ENCODE measurements at regions not wholly inside any gene's neighbourhood (a gene's known extent, or its start where the extent isn't known, plus 50 kb on each side); places are given as distances from the start of the nearest gene placed in this dataset.
"Not testable (repeated sequence)": the region's sequence is repeated elsewhere in the genome, so short reads cannot be mapped to it uniquely, and the experiment has no call there.

DNA sequence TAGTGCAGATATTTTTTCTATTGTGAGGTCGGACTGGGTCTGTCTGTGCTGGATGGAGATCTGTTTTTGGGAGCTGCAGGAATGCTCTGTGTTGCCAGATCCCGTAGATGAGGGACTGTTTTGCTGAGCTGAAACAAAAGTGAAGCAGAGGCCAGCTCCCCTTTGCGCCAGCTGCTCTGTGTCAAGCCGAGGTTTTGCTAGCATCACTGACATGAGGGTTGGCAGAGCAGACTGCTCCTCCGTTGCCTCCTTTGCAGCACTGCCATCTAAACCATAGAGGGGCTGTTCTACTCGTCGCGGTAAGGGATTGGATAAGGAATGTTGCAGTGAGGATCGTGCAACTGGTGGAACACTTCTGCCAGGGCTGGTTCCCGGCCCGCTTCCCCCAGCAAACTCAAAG lies 215.9 kb upstream of the CCL2 start:
- 81% methylated on average over 11 of the region's 11 CpGs for WGBS
- not testable (repeated sequence) for H3K9me3 ChIP-seq (ENCODE audit: control insufficient read depth in 4 of 4, low read length in 3 of 4); H3K4me1 ChIP-seq (ENCODE audit: control insufficient read depth in 4 of 4, insufficient read depth in 4 of 4, low read length in 3 of 4); DNase-seq (ENCODE audit: low spot score); H3K4me3 ChIP-seq (ENCODE audit: low read depth in 1 of 3, low read length in 3 of 3); H3K36me3 ChIP-seq (ENCODE audit: control insufficient read depth in 4 of 4, insufficient read depth in 3 of 4, low read depth in 1 of 4, low read length in 3 of 4); H3K27ac ChIP-seq (ENCODE audit: low read depth in 1 of 2, low read length in 2 of 2); H3K27me3 ChIP-seq (ENCODE audit: control insufficient read depth in 4 of 4, insufficient read depth in 4 of 4, low read length in 3 of 4); H3K9ac ChIP-seq (ENCODE audit: low read depth in 1 of 2, low read length in 2 of 2)

DNA sequence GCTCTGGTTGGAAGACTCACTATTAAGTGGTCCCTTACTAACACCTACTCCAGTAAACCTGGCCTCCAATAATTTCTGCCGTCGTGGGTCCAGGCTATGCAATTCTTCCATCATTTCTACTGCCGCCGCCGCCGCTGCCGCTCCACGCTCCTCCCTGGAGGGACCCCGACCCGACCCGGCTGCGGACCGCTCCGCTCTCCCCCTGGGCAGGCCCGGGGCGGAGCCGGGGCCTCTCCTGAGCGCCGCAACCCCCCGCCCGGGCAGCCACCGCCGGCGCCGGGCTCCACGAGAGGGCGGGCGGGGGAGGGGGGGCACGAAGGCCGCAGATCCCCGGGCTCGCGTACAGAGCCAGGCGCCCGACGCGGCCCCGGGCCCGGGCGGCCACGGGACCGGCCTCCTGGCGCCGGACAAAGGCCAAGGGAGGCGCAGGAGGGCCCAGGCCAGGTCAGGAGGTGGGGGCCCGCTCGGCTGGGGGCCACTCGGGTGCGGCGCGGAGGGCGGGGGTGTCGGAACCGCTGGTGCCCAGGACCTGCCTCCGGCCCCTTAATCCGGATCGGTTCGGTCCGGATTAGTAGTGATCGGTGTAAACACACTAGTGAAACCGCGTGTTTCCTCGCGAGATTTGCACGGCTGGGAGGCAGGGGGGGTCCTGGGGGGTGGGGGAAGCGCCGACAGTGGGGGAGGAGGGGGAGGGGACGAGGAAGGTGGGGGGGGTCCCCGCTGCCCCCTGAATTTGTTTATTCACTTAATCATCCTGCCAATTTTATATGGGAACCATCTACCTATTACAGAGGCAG lies 215.1 kb upstream of the CCL2 start:
- H3K9me3 ChIP-seq (ENCODE audit: control insufficient read depth in 4 of 4, low read length in 3 of 4); H3K4me3 ChIP-seq (ENCODE audit: low read depth in 1 of 3, low read length in 3 of 3); H3K27ac ChIP-seq (ENCODE audit: low read depth in 1 of 2, low read length in 2 of 2); H3K36me3 ChIP-seq (ENCODE audit: control insufficient read depth in 4 of 4, insufficient read depth in 3 of 4, low read depth in 1 of 4, low read length in 3 of 4); H3K4me1 ChIP-seq (ENCODE audit: control insufficient read depth in 4 of 4, insufficient read depth in 4 of 4, low read length in 3 of 4); H3K27me3 ChIP-seq (ENCODE audit: control insufficient read depth in 4 of 4, insufficient read depth in 4 of 4, low read length in 3 of 4); DNase-seq (ENCODE audit: low spot score); H3K9ac ChIP-seq (ENCODE audit: low read depth in 1 of 2, low read length in 2 of 2): not testable (repeated sequence)
- 48% methylated on average over 49 of the region's 69 CpGs for WGBS

GRCh38 chr17:34045990-34046389 lies 209.1 kb upstream of the CCL2 start:
- no peak overlapping the region for H3K4me3 ChIP-seq (ENCODE audit: low read depth in 1 of 3, low read length in 3 of 3)
- peaks cover 0 to 1% (median 0%) of the 10 kb centered on the region in 4 donors for H3K9me3 ChIP-seq (ENCODE audit: control insufficient read depth in 4 of 4, low read length in 3 of 4)
- H3K9ac ChIP-seq (ENCODE audit: low read depth in 1 of 2, low read length in 2 of 2) = no peak overlapping the region
- peaks cover 0 to 2% (median 0%) of the 10 kb centered on the region in 4 donors for H3K27me3 ChIP-seq (ENCODE audit: control insufficient read depth in 4 of 4, insufficient read depth in 4 of 4, low read length in 3 of 4)
- 76% methylated on average over 2 of the region's 2 CpGs for WGBS
- no peaks in the 10 kb centered on the region for H3K36me3 ChIP-seq (ENCODE audit: control insufficient read depth in 4 of 4, insufficient read depth in 3 of 4, low read depth in 1 of 4, low read length in 3 of 4)
- no peak for DNase-seq (ENCODE audit: low spot score)
- H3K4me1 ChIP-seq (ENCODE audit: control insufficient read depth in 4 of 4, insufficient read depth in 4 of 4, low read length in 3 of 4) = no peaks in the 10 kb centered on the region
- no peak overlapping the region for H3K27ac ChIP-seq (ENCODE audit: low read depth in 1 of 2, low read length in 2 of 2)
- TF ChIP-seq NR2F2 (IDR thresholded peaks at IDR 0.05) (no peak), JUND (IDR thresholded peaks at IDR 0.05) (no peak), RXRA (IDR thresholded peaks at IDR 0.05) (no peak), REST (IDR thresholded peaks at IDR 0.05) (no peak), ATF3 (IDR thresholded peaks at IDR 0.05) (no peak), HNF4A (conservative IDR thresholded peaks at IDR 0.05) (no peak), FOXA1 (IDR thresholded peaks at IDR 0.05) (no peak), HNF4G (IDR thresholded peaks at IDR 0.05) (no peak), SP1 (IDR thresholded peaks at IDR 0.05) (no peak), FOXA2 (IDR thresholded peaks at IDR 0.05) (no peak), YY1 (IDR thresholded peaks at IDR 0.05) (no peak)
- TF ChIP-seq, protein P1, sequence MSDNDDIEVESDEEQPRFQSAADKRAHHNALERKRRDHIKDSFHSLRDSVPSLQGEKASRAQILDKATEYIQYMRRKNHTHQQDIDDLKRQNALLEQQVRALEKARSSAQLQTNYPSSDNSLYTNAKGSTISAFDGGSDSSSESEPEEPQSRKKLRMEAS (IDR thresholded peaks at IDR 0.05) = no peak
- TF ChIP-seq, protein P2, sequence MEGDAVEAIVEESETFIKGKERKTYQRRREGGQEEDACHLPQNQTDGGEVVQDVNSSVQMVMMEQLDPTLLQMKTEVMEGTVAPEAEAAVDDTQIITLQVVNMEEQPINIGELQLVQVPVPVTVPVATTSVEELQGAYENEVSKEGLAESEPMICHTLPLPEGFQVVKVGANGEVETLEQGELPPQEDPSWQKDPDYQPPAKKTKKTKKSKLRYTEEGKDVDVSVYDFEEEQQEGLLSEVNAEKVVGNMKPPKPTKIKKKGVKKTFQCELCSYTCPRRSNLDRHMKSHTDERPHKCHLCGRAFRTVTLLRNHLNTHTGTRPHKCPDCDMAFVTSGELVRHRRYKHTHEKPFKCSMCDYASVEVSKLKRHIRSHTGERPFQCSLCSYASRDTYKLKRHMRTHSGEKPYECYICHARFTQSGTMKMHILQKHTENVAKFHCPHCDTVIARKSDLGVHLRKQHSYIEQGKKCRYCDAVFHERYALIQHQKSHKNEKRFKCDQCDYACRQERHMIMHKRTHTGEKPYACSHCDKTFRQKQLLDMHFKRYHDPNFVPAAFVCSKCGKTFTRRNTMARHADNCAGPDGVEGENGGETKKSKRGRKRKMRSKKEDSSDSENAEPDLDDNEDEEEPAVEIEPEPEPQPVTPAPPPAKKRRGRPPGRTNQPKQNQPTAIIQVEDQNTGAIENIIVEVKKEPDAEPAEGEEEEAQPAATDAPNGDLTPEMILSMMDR (IDR thresholded peaks at IDR 0.05; ENCODE audit: low read depth, low read length, missing input control) = no peak

All from liver (tissue), 8 donors.